SH-SY5Y (cell line): ENCODE measurements at regions not wholly inside any gene's neighbourhood (a gene's known extent, or its start where the extent isn't known, plus 50 kb on each side); places are given as distances from the start of the nearest gene placed in this dataset.

Source experiments
- GATA2 ChIP-seq: IDR thresholded peaks from 2 replicates; pipeline ENCODE4 v1.6.1; 2011; ENCODE audit warnings: mild to moderate bottlenecking, low read depth, low read length
- GATA3 ChIP-seq: IDR thresholded peaks from 2 replicates; pipeline ENCODE4 v1.6.1; 2011; ENCODE audit warnings: low read depth, mild to moderate bottlenecking, low read length, moderate library complexity

DNA sequence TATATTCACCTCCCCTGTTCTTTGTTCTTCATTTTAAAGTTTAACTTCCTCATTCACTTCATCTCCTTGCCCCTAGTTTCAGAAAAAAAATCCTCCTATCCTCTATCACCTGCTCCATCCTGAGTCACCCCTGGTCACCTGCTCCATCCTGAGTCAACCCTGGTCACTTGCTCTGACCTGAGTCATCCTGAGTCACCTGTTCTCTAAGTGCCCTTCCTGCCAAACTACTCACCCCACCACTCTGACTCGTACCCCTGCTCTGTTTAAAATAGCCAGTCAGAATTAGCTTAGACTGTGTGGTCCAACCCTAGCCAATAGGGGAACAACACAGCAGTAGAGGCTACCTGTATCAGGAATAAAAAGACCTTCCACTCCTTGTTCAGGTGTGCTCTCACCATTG is 716.9 kb downstream of the ZBBX start:
- TF ChIP-seq GATA2: no peak
- no peak for TF ChIP-seq GATA3
